SK-N-SH treated with all-trans-retinoic acid at 6 μM for 48 hours (cell line): ENCODE measurements at regions not wholly inside any gene's neighbourhood (a gene's known extent, or its start where the extent isn't known, plus 50 kb on each side); places are given as distances from the start of the nearest gene placed in this dataset.

Experiments used
- ATAC-seq: fragments of 200-7000 bp; cut with Tn5 transposase; 3 replicates; pipeline ENCODE4 v1.9.1; 2020; ENCODE audit warnings: mild to moderate bottlenecking, moderate library complexity
- ARNTL ChIP-seq: fragments of 450-650 bp; formaldehyde crosslinking; IDR thresholded peaks from 2 replicates; pipeline ENCODE4 v1.5.0; 2020; ENCODE audit warnings: low read depth, mild to moderate bottlenecking, moderate library complexity, borderline replicate concordance
- BACH2 ChIP-seq: fragments of 250-450 bp; sonication (Bioruptor Pico); IDR thresholded peaks from 2 replicates; pipeline ENCODE4 v1.9.0; 2021; ENCODE audit warnings: mild to moderate bottlenecking, borderline replicate concordance
- ESRRG ChIP-seq: fragments of 250-450 bp; sonication (Bioruptor Pico); IDR thresholded peaks from 2 replicates; pipeline ENCODE4 v1.6.1; 2021; ENCODE audit warnings: mild to moderate bottlenecking
- GLIS3 ChIP-seq: fragments of 250-450 bp; sonication (Bioruptor Pico); IDR thresholded peaks from 2 replicates; pipeline ENCODE4 v1.5.0; 2020; ENCODE audit warnings: mild to moderate bottlenecking, moderate library complexity
- ISL1 ChIP-seq: fragments of 250-450 bp; sonication (Bioruptor Pico); IDR thresholded peaks from 2 replicates; pipeline ENCODE4 v2.1.2; 2022; ENCODE audit warnings: mild to moderate bottlenecking, moderate library complexity
- OSR1 ChIP-seq: fragments of 250-450 bp; sonication (Bioruptor Pico); IDR thresholded peaks from 2 replicates; pipeline ENCODE4 v1.8.0; 2022; ENCODE audit warnings: moderate library complexity, mild to moderate bottlenecking, inconsistent platforms
- PATZ1 ChIP-seq: fragments of 250-450 bp; sonication (Bioruptor Pico); IDR thresholded peaks from 2 replicates; pipeline ENCODE4 v1.8.0; 2020; ENCODE audit warnings: mild to moderate bottlenecking, moderate library complexity, borderline replicate concordance
- POU6F1 ChIP-seq: fragments of 250-450 bp; sonication (Bioruptor Pico); IDR thresholded peaks from 2 replicates; pipeline ENCODE4 v1.8.0; 2021; ENCODE audit warnings: low read depth, mild to moderate bottlenecking, moderate library complexity, borderline replicate concordance
- PPARA ChIP-seq: fragments of 250-450 bp; sonication (Bioruptor Pico); IDR thresholded peaks from 2 replicates; pipeline ENCODE4 v1.5.0; 2020; ENCODE audit warnings: mild to moderate bottlenecking, borderline replicate concordance
- SNAI2 ChIP-seq: fragments of 250-450 bp; sonication (Bioruptor Pico); IDR thresholded peaks from 2 replicates; pipeline ENCODE4 v1.5.0; 2020; ENCODE audit warnings: mild to moderate bottlenecking, moderate library complexity
- TOX ChIP-seq: fragments of 250-450 bp; sonication (Bioruptor Pico); IDR thresholded peaks from 2 replicates; pipeline ENCODE4 v1.8.0; 2021; ENCODE audit warnings: mild to moderate bottlenecking, moderate library complexity, borderline replicate concordance
- TSHZ2 ChIP-seq: fragments of 250-450 bp; sonication (Bioruptor Pico); IDR thresholded peaks from 2 replicates; pipeline ENCODE4 v1.5.0; 2020; ENCODE audit warnings: mild to moderate bottlenecking, moderate library complexity
- ZC3H10 ChIP-seq: fragments of 250-450 bp; sonication (Bioruptor Pico); IDR thresholded peaks from 2 replicates; pipeline ENCODE4 v1.5.1; 2021; ENCODE audit warnings: mild to moderate bottlenecking, moderate library complexity
- ZFP3 ChIP-seq: fragments of 250-450 bp; sonication (Bioruptor Pico); IDR thresholded peaks from 2 replicates; pipeline ENCODE4 v1.5.0; 2020; ENCODE audit warnings: mild to moderate bottlenecking, moderate library complexity
- ZFP30 ChIP-seq: fragments of 450-650 bp; formaldehyde crosslinking; IDR thresholded peaks from 2 replicates; pipeline ENCODE4 v1.5.0; 2022; ENCODE audit warnings: mild to moderate bottlenecking, moderate library complexity
- ZNF565 ChIP-seq: fragments of 450-650 bp; formaldehyde crosslinking; conservative IDR thresholded peaks from 2 replicates; pipeline ENCODE4 v1.5.0; 2020; ENCODE audit warnings: low read depth, mild to moderate bottlenecking, moderate library complexity
- ZNF70 ChIP-seq: fragments of 450-650 bp; formaldehyde crosslinking; IDR thresholded peaks from 2 replicates; pipeline ENCODE4 v1.5.0; 2020; ENCODE audit warnings: mild to moderate bottlenecking, moderate library complexity
- ZNF8 ChIP-seq: fragments of 450-650 bp; formaldehyde crosslinking; IDR thresholded peaks from 2 replicates; pipeline ENCODE4 v1.5.0; 2020; ENCODE audit warnings: mild to moderate bottlenecking, moderate library complexity
- TF ChIP-seq, protein P1 (sequence below): fragments of 250-450 bp; sonication (Bioruptor Pico); IDR thresholded peaks from 2 replicates; pipeline ENCODE4 v1.5.1; 2021; ENCODE audit warnings: mild to moderate bottlenecking, moderate library complexity
- TF ChIP-seq, protein P2 (sequence below): fragments of 250-450 bp; sonication (Bioruptor Pico); IDR thresholded peaks from 2 replicates; pipeline ENCODE4 v1.5.1; 2020; ENCODE audit warnings: low read depth, mild to moderate bottlenecking, moderate library complexity

DNA sequence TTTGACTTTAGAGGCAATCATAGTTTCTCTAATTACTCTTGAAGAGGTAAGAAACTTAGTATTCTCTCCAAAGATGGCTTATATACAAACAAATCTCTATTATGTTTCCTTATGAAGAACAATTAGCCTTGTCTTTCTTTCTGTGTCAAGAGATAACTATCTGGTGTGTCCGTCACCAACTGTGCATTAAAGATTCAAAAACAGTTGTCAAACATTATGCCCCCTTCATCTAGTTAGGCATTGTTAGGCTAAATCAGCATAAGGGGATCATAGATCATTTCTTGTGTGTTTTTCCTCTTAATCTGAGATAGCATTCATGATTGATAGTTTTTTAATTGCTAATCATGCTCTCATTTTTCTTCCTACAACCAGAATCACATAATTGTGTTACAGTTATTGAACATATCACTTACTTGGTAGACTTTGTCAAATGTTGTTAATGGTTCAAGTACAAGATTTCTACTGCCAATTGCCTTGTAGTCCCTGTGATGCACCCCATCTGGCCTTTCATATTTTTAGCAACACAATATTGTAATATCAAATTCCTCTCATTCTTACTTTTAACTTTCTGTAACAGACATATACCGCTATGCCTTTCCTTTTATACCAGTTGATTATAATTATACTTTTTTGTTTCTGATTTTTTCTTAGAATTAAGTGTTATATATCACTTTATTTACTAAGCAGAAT, 612.7 kb downstream of the SLITRK6 start (continued):
- TF ChIP-seq PATZ1: no peak
- TF ChIP-seq ZNF70 (CRISPR knock-in tag): no peak
- TF ChIP-seq SNAI2 (CRISPR knock-in tag): no peak
- TF ChIP-seq ZFP30 (CRISPR knock-in tag): no peak
- no peak for TF ChIP-seq PPARA (CRISPR knock-in tag)
- no peak for TF ChIP-seq ZNF565

DNA sequence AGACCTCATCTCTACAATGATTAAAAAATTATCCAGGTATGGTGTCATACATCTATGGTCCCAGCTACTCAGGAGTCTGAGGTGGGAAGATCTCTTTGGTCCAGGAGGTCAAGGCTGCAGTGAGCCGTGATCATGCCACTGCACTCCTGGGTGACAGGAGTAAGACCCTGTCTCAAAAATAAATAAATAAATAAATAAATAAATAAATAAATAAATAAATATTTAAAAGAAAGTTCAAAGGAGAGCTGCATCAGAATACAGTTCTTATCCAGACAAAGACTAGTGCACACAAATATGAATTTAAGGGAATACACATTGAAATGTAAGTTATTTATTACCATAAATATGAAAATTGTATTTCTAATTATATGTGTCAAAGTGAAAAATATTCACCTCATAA, 624.9 kb downstream of the SLITRK6 start:
- TF ChIP-seq ESRRG (CRISPR knock-in tag) (no peak), POU6F1 (no peak), OSR1 (no peak), PATZ1 (no peak), TSHZ2 (CRISPR knock-in tag) (no peak), ZNF70 (CRISPR knock-in tag) (no peak), BACH2 (CRISPR knock-in tag) (no peak), ISL1 (CRISPR knock-in tag) (no peak), TOX (no peak), ARNTL (no peak), ZNF8 (no peak), ZFP30 (CRISPR knock-in tag) (no peak), ZC3H10 (no peak), GLIS3 (no peak), ZFP3 (no peak)
- TF ChIP-seq, protein P1, sequence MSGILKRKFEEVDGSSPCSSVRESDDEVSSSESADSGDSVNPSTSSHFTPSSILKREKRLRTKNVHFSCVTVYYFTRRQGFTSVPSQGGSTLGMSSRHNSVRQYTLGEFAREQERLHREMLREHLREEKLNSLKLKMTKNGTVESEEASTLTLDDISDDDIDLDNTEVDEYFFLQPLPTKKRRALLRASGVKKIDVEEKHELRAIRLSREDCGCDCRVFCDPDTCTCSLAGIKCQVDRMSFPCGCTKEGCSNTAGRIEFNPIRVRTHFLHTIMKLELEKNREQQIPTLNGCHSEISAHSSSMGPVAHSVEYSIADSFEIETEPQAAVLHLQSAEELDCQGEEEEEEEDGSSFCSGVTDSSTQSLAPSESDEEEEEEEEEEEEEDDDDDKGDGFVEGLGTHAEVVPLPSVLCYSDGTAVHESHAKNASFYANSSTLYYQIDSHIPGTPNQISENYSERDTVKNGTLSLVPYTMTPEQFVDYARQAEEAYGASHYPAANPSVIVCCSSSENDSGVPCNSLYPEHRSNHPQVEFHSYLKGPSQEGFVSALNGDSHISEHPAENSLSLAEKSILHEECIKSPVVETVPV (CRISPR knock-in tag): no peak
- TF ChIP-seq, protein P2, sequence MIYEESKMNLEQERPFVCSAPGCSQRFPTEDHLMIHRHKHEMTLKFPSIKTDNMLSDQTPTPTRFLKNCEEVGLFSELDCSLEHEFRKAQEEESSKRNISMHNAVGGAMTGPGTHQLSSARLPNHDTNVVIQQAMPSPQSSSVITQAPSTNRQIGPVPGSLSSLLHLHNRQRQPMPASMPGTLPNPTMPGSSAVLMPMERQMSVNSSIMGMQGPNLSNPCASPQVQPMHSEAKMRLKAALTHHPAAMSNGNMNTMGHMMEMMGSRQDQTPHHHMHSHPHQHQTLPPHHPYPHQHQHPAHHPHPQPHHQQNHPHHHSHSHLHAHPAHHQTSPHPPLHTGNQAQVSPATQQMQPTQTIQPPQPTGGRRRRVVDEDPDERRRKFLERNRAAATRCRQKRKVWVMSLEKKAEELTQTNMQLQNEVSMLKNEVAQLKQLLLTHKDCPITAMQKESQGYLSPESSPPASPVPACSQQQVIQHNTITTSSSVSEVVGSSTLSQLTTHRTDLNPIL (CRISPR knock-in tag): no peak
- no peak for ATAC-seq

DNA sequence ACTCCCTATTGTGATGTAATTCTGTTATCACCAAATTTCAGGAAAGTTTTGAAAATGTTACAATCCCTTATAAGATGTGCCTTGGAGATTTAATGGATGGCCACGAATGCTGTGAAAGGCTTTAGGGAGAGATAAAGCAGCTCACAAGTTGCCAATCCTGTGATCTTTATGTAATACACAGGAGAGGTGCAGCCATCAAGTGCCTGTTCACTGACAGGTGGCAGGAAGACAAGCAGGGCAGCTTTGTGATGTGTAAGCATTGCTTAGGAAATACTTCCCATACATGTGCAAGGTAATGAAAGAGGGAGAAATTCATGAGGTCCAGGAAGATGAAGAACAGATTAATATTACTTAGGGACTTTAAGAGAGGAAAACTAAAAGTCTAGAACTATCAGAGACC, 628.8 kb downstream of the SLITRK6 start:
- no peak for ATAC-seq
- TF ChIP-seq ZNF70 (CRISPR knock-in tag) (no peak), PATZ1 (no peak)
